Left lung (tissue), 4 donors: ENCODE measurements at regions not wholly inside any gene's neighbourhood (a gene's known extent, or its start where the extent isn't known, plus 50 kb on each side); places are given as distances from the start of the nearest gene placed in this dataset.
"Not testable (repeated sequence)": the region's sequence is repeated elsewhere in the genome, so short reads cannot be mapped to it uniquely, and the experiment has no call there.

Experiments used
- ATAC-seq: fragments of 200-7000 bp; cut with Tn5 transposase; one replicate; pipeline ENCODE4 v1.9.1; 2020; ENCODE audit warnings: moderate library complexity
- DNase-seq, 4 donors: peaks; one replicate each; pipeline ENCODE4 v3.0.0-alpha.2; 2013 to 2020
- H3K27ac ChIP-seq, 2 donors: fragments of 200-600 bp; sonication (generic) in 1 of 2; one replicate each; pipeline versions ENCODE4 v1.5.0 to v1.8.0; 2020 to 2021
- H3K27me3 ChIP-seq, 2 donors: fragments of 200-600 bp; sonication (generic) in 1 of 2; one replicate each; pipeline versions ENCODE4 v1.5.0 to v1.8.0; 2020 to 2021
- H3K36me3 ChIP-seq, 2 donors: fragments of 200-600 bp; sonication (generic) in 1 of 2; one replicate each; pipeline versions ENCODE4 v1.5.0 to v1.8.0; 2020 to 2021
- H3K4me1 ChIP-seq, 2 donors: fragments of 200-600 bp; one replicate each; pipeline ENCODE4 v1.8.0; 2021
- H3K4me3 ChIP-seq, 2 donors: fragments of 200-600 bp; sonication (generic) in 1 of 2; one replicate each; pipeline versions ENCODE4 v1.5.0 to v1.8.0; 2020 to 2021; ENCODE audit warnings: mild to moderate bottlenecking in 1 of 2
- H3K9me3 ChIP-seq, 2 donors: fragments of 200-600 bp; sonication (generic) in 1 of 2; one replicate each; pipeline versions ENCODE4 v1.5.0 to v1.8.0; 2020 to 2021
- intact Hi-C, 2 donors: fragments of 100-400 bp; cut with DNase I; formaldehyde crosslinking; loops; one replicate each; pipeline versions ENCODE4 v1.11.2 to v1.14.2; 2022
- TF ChIP-seq, protein P1 (sequence below), 2 donors: fragments of 200-600 bp; sonication (generic) in 1 of 2; IDR thresholded peaks; one replicate each; pipeline versions ENCODE4 v1.5.0 to v1.8.0; 2021; ENCODE audit warnings: antibody characterized with exemption in 2 of 2
- donor health status: DM: no; HTN: yes; CAD: no.
- donor health status: DM: no; HTN: no; CAD: no.

DNA sequence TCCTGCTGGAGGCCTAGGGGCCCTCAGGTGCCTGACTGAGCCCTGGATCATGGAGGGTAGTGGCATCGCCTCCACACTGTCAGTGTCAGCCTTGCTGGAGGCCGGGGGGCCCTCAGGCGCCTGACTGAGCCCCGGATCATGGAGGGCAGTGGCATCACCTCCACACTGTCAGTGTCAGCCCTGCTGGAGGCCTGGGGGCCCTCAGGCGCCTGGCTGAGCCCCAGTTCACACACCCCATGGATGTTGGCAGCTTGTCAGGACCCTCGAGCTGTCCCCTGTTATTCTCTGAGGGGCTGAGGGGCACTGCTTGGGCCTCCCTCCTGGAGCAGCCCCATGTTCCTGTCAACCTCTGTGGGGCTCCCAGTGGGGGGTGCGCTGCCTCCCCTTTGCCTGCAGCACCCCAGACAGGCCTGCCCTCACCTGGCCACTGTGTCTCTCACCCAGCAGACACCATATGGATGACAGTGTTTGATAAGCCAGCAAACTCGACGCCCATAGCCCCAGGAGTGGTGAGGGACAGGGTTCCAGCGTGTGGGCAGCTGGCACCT lies 197.6 kb downstream of the LIPI start:
- TF ChIP-seq, protein P1, sequence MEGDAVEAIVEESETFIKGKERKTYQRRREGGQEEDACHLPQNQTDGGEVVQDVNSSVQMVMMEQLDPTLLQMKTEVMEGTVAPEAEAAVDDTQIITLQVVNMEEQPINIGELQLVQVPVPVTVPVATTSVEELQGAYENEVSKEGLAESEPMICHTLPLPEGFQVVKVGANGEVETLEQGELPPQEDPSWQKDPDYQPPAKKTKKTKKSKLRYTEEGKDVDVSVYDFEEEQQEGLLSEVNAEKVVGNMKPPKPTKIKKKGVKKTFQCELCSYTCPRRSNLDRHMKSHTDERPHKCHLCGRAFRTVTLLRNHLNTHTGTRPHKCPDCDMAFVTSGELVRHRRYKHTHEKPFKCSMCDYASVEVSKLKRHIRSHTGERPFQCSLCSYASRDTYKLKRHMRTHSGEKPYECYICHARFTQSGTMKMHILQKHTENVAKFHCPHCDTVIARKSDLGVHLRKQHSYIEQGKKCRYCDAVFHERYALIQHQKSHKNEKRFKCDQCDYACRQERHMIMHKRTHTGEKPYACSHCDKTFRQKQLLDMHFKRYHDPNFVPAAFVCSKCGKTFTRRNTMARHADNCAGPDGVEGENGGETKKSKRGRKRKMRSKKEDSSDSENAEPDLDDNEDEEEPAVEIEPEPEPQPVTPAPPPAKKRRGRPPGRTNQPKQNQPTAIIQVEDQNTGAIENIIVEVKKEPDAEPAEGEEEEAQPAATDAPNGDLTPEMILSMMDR (IDR thresholded peaks at IDR 0.05) = no peak
- no peak for DNase-seq
- Histone ChIP-seq H3K36me3 (no peaks in the 10 kb centered on the region), H3K27me3 (no peaks in the 10 kb centered on the region), H3K27ac (no peak overlapping the region), H3K9me3 (no peaks in the 10 kb centered on the region), H3K4me1 (no peaks in the 10 kb centered on the region), H3K4me3 (no peak overlapping the region)
- intact Hi-C loops = no loop called here
- no peak for ATAC-seq

DNA sequence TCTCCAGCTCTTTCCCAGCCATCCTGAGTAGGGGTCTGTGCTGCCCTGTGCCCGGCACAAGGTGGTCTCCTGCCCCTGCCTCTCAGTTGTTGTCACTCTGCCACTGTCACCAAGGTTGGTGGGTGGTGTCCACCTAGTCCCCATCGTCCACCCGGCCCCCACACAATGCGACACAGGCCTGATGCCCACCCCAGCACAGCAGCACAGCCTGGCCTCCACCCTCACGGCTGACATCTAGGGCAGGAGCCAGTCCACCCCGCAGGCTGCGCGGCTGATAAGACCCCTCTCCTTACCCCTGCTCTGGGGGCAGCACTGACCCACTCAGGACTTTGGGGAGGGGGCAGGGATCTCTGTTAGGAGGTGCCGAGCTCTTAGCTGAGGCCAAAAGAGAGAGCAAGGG lies 198.3 kb downstream of the LIPI start:
- intact Hi-C loops = no loop called here
- Histone ChIP-seq H3K36me3 (no peaks in the 10 kb centered on the region), H3K4me1 (no peaks in the 10 kb centered on the region), H3K27me3 (no peaks in the 10 kb centered on the region), H3K9me3 (no peaks in the 10 kb centered on the region), H3K27ac (no peak overlapping the region), H3K4me3 (no peak overlapping the region)
- no peak for ATAC-seq
- DNase-seq = no peak
- TF ChIP-seq, protein P1 (IDR thresholded peaks at IDR 0.05) = no peak

DNA sequence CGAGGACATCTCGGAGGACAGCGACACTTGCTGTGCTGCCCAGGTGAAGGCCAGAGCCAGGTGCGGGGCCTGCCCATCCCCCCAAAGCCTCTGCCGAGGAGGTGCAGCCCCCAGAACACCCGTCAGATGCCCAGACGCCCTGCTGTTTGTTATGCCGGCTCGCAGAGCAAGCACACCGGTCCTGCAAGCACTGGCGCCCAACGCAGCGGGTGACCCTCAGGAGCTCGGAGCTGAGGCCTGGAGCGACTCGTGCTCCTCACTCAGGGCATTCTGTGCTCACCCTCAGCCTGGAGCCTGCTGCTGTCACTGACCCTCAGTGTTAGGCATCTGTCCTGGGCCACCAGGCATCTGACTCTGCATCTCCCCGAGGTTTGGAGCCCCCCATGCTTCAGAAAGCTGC lies 199.0 kb downstream of the LIPI start:
- H3K4me1 ChIP-seq, H3K9me3 ChIP-seq, ATAC-seq, H3K27me3 ChIP-seq, H3K4me3 ChIP-seq, DNase-seq, H3K36me3 ChIP-seq, H3K27ac ChIP-seq, intact Hi-C loops: not testable (repeated sequence)

DNA sequence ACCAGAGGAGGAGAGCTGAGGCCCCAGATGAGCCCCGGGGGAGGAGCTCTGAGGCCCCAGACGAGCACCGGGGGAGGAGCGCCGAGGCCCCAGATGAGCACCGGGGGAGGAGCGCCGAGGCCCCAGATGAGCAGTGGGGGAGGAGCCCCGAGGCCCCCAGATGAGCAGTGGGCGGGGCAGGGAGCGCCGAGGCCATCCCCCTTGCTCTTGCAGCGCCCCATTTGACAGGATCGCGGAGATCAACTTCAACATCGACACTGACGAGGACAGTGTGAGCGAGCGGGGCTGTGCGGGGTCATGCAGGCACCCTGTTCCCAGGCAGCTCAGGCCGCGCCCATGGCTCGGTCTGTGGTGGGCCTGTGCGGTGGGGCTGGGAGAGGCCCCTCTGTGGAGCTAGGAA lies 199.6 kb downstream of the LIPI start:
- H3K27ac ChIP-seq, H3K36me3 ChIP-seq, H3K4me1 ChIP-seq, intact Hi-C loops, H3K9me3 ChIP-seq, ATAC-seq, H3K27me3 ChIP-seq, H3K4me3 ChIP-seq: not testable (repeated sequence)
- DNase-seq = peak in 1 of 4 donors; percentile 74

DNA sequence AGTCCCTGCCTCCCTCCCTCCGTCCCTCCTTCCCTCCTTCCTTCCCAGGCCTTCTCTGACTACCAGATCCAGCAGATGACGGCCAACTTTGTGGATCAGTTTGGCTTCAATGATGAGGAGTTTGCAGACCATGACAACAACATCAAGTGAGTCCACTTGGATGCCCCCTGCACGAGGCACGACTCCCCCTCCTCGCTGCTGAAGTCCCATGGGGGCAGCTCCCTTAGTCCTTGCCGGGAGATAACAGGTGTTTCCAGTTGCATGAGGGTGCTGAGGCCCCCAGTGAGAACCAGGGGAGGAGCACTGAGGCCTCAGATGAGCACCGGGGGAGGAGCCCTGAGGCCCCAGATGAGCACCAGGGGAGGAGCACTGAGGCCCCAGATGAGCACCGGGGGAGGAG lies 200.0 kb downstream of the LIPI start:
- no peaks in the 10 kb centered on the region for H3K4me1 ChIP-seq
- intact Hi-C loops = no loop called here
- ATAC-seq (no peak), DNase-seq (no peak)
- no peaks in the 10 kb centered on the region for H3K9me3 ChIP-seq
- no peaks in the 10 kb centered on the region for H3K27me3 ChIP-seq
- TF ChIP-seq, protein P1 (IDR thresholded peaks at IDR 0.05) = no peak
- no peak overlapping the region for H3K27ac ChIP-seq
- H3K36me3 ChIP-seq = no peaks in the 10 kb centered on the region
- no peak overlapping the region for H3K4me3 ChIP-seq

DNA sequence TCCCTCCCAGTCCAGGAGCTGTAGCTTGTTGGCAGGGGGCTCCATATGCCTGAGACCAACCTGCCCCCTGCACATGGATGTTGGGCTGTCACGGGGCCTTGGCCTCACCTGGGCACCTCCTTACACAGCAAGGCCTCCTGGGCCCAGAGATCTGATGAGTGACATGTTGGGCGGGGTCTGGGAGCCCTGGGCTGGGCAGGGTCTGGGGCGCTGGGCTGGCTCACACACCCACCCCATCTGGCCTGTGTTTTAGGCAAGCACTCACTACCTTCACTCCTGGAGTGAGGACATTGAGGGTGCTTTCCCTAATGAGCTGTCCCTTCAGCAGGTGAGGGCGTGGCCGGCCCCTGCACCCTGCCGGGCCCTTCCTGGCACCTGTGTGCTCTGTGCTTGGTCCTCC lies 200.8 kb downstream of the LIPI start:
- H3K4me1 ChIP-seq, ATAC-seq, H3K27me3 ChIP-seq, H3K9me3 ChIP-seq, intact Hi-C loops, H3K27ac ChIP-seq, H3K36me3 ChIP-seq, H3K4me3 ChIP-seq: not testable (repeated sequence)
- DNase-seq = peak in 1 of 4 donors; percentile 54

DNA sequence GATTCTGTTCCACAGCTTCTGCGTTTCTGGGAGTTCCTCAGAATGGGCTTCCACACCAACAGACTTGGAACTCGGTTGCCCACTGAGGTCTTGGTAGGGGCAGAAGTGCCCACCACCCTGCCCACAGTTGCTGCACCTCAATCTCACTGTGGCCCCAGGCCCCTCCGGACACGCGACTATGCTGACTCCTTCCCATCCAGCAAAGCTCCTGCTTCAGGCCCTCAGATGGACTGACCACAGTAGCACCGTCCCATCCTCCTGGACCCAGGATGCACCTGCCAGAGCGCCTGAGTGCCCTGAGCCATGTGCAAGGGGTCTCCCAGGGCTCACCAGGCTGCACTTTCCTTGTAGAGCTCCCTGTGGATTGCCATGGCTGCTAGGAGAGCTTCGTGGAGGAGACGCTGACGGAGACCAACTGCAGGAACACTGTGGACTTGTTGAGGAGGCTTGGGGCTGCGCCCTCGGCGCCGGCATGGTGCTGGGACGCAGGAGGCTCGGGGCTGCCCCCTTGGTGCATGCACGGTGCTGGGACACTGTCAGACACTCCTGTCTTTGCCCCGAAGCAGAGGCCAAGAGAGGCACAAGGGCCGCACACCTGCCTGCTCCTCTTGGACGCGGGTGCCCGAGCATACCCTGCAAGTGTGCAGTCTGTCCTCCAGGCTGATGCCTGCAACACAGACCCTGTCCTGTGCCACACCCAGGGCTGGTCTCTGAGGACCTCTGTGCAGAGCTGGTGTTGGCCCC lies 201.3 kb downstream of the LIPI start:
- H3K27me3 ChIP-seq, H3K9me3 ChIP-seq, H3K27ac ChIP-seq, H3K36me3 ChIP-seq, H3K4me1 ChIP-seq, H3K4me3 ChIP-seq, intact Hi-C loops, ATAC-seq: not testable (repeated sequence)
- DNase-seq = peak in 1 of 4 donors; percentile 65

DNA sequence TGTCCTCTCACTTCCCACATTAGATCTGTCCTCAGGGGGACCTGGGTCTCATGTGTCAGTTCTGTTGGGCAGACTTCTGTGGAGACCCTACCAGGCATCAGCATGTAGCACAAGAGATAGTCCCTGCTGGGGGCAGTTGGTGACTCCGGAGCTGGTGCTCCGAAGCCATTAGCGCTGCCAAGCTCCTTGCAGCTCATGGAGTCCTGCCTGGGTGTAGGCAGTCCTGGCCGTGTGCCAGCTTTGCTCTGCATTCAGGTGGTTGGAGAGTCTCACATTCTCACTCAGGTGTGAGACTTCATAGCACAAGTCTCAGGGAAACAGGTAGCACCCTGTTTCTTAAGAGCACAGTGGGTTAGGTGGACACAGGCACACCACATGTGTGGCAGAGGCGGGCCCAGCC lies 202.3 kb downstream of the LIPI start:
- H3K36me3 ChIP-seq, intact Hi-C loops, H3K9me3 ChIP-seq, H3K4me1 ChIP-seq, H3K27ac ChIP-seq, H3K4me3 ChIP-seq, H3K27me3 ChIP-seq, DNase-seq, ATAC-seq: not testable (repeated sequence)

DNA sequence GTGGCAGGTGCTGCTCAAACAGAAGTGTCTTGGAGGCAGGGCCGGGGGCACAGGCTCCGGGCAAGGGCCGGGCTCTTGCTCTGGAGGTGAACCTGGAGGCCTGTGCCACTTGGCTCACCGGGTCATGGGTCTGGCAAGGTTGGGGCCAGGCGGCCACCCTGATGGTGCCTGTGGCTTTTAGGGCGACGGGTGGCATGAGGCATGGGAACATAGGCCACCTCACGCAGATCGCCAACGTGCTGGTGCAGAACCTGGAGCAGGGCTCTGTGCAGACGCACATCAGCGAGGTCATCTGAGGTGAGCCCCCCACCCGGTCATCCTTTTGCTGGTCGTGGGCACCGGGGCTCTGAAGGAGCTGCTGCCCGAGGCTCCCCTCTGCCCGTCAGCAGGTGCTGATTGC lies 202.7 kb downstream of the LIPI start:
- H3K4me1 ChIP-seq, intact Hi-C loops, H3K27ac ChIP-seq, H3K27me3 ChIP-seq, H3K36me3 ChIP-seq, DNase-seq, ATAC-seq, H3K4me3 ChIP-seq, H3K9me3 ChIP-seq: not testable (repeated sequence)

DNA sequence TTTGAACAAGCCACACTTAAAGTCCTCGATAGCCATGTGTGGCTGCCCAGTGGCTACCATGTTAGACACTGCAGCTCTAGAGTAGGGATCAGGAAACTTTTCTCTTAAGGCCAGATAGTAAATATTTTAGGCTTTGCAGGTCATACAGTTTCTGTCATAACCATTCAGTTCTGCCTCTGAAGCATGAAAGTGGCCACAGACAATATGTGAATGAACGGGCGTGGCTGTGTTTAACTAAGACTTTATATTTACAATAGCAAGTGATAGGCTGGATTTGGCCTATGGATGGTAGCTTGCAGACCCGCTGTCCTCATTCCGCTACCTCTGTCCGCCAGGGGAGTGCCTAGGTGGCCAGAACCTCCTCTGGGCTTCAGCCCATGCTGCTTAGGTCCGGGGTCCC lies 204.6 kb downstream of the LIPI start:
- H3K4me1 ChIP-seq, DNase-seq, H3K36me3 ChIP-seq, H3K4me3 ChIP-seq, ATAC-seq, H3K27ac ChIP-seq, H3K9me3 ChIP-seq, intact Hi-C loops, H3K27me3 ChIP-seq: not testable (repeated sequence)
